ENCODE measurements at regions not wholly inside any gene's neighbourhood (a gene's known extent, or its start where the extent isn't known, plus 50 kb on each side); places are given as distances from the start of the nearest gene placed in this dataset.

GRCh38 chr3:177418787-177419186 lies 221.5 kb upstream of the TBL1XR1 start:
- Histone ChIP-seq H3K27me3 (replicated peaks in 1 of 4; ENCODE audit: control insufficient read depth in 3 of 4, extremely low read depth in 1 of 4, insufficient read depth in 3 of 4, low read length in 3 of 4) (no peaks in the 10 kb centered on the region), H4K20me1 (replicated peaks in 1 of 2; ENCODE audit: control insufficient read depth in 1 of 2, insufficient read depth in 2 of 2, low read length in 2 of 2) (no peaks in the 10 kb centered on the region), H3K79me1 (ENCODE audit: low read depth, low read length) (no peaks in the 10 kb centered on the region), H2BK5ac (ENCODE audit: low read depth, low read length) (no peak overlapping the region), H2AK5ac (ENCODE audit: low read depth, low read length) (no peak overlapping the region), H3K79me2 (ENCODE audit: control insufficient read depth in 1 of 2, insufficient read depth in 2 of 2, low read length in 2 of 2) (no peaks in the 10 kb centered on the region), H2BK20ac (ENCODE audit: low read length) (no peak overlapping the region), H4K5ac (ENCODE audit: insufficient read length, low read depth, low read length) (no peak overlapping the region), H3K27ac (ENCODE audit: low read depth, low read length) (no peak overlapping the region), H3K18ac (ENCODE audit: extremely low read depth, low read length) (no peak overlapping the region), H3K9ac (replicated peaks in 1 of 4; ENCODE audit: extremely low read depth in 1 of 4, low read depth in 3 of 4, low read length in 3 of 4) (no peak overlapping the region), H4K8ac (ENCODE audit: extremely low read depth, insufficient read depth, low read length) (no peak overlapping the region), H3K4me3 (ENCODE audit: extremely low read depth in 1 of 4, insufficient read depth in 2 of 4, low read depth in 3 of 4, low read length in 4 of 4) (no peak overlapping the region), H3K4me1 (replicated peaks in 1 of 4; ENCODE audit: control insufficient read depth in 3 of 4, insufficient read depth in 4 of 4, low read length in 3 of 4) (0 out of 7 replicates have a peak, but pooled peaks cover 0 to 2% (median 0%) of the 10 kb centered on the region in 4 experiments), H3K14ac (ENCODE audit: insufficient read length) (no peak overlapping the region), H3K4ac (replicated peaks; ENCODE audit: insufficient read length, low read depth, low read length) (no peak overlapping the region), H3K4me2 (ENCODE audit: insufficient read depth in 1 of 2, low read depth in 2 of 2, low read length in 2 of 2) (no peak overlapping the region), H3K36me3 (ENCODE audit: control insufficient read depth in 2 of 4, insufficient read depth in 4 of 4, low read length in 3 of 4) (no peaks in the 10 kb centered on the region), H3K9me3 (ENCODE audit: insufficient read depth in 2 of 2, low read depth in 1 of 2, low read length in 1 of 2) (no peaks in the 10 kb centered on the region), H4K91ac (replicated peaks; ENCODE audit: insufficient read length, low read length) (no peak overlapping the region), H2BK12ac (ENCODE audit: low read depth, low read length) (no peak overlapping the region), H3K56ac (replicated peaks; ENCODE audit: insufficient read length, low read depth, low read length) (no peak overlapping the region), H2BK15ac (ENCODE audit: low read length) (no peak overlapping the region), H2AFZ (ENCODE audit: low read length) (no peak overlapping the region), H2BK120ac (replicated peaks; ENCODE audit: low read depth, low read length) (no peak overlapping the region), H3K23ac (ENCODE audit: insufficient read length) (no peak overlapping the region), H3K23me2 (ENCODE audit: low read depth, low read length) (no peaks in the 10 kb centered on the region; the same call in 1 of the 2 replicates)
- ChIA-PET POLR2A (ENCODE audit: partially characterized antibody) (no interaction called here), CTCF (ENCODE audit: partially characterized antibody) (interaction anchor here (0.6 kb wide), 1 partner anchor 220 kb away, joined by 3 read pairs; no protein-coding TSS in a partner anchor)
- no peak for FAIRE-seq
- no peak for DNase-seq (ENCODE audit: low read depth in 1 of 2, low spot score in 2 of 2)
- 89% methylated on average over 1 of the region's 1 CpG; no CpG with 5 or more reads in 1 of the 2 experiments for WGBS, 2 experiments (ENCODE audit: extremely low coverage in 1 of 2, insufficient coverage in 1 of 2, insufficient read length in 1 of 2, insufficient replicate concordance in 2 of 2, low coverage in 1 of 2, low lambda C conversion rate in 2 of 2, missing lambda C conversion rate in 1 of 2)
- no peak for TF ChIP-seq SIRT6 (IDR thresholded peaks at IDR 0.05; ENCODE audit: low read length)
- TF ChIP-seq EGR1 (IDR thresholded peaks at IDR 0.05; ENCODE audit: borderline replicate concordance, low read depth, low read length): no peak
- TF ChIP-seq HDAC6 (IDR thresholded peaks at IDR 0.05; ENCODE audit: low read depth, low read length): no peak
- no peak for TF ChIP-seq CBX8 (IDR thresholded peaks at IDR 0.05; ENCODE audit: borderline replicate concordance, low read depth, low read length)
- TF ChIP-seq, protein P1, sequence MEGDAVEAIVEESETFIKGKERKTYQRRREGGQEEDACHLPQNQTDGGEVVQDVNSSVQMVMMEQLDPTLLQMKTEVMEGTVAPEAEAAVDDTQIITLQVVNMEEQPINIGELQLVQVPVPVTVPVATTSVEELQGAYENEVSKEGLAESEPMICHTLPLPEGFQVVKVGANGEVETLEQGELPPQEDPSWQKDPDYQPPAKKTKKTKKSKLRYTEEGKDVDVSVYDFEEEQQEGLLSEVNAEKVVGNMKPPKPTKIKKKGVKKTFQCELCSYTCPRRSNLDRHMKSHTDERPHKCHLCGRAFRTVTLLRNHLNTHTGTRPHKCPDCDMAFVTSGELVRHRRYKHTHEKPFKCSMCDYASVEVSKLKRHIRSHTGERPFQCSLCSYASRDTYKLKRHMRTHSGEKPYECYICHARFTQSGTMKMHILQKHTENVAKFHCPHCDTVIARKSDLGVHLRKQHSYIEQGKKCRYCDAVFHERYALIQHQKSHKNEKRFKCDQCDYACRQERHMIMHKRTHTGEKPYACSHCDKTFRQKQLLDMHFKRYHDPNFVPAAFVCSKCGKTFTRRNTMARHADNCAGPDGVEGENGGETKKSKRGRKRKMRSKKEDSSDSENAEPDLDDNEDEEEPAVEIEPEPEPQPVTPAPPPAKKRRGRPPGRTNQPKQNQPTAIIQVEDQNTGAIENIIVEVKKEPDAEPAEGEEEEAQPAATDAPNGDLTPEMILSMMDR (IDR thresholded peaks at IDR 0.05; ENCODE audit: control extremely low read depth in 1 of 3, insufficient read depth in 1 of 3, low read depth in 1 of 3, low read length in 3 of 3): no peak
- TF ChIP-seq CHD2 (IDR thresholded peaks at IDR 0.05; ENCODE audit: low read length): no peak
- no peak for TF ChIP-seq SP4 (IDR thresholded peaks at IDR 0.05; ENCODE audit: low read length)
- TF ChIP-seq RBBP5 (IDR thresholded peaks at IDR 0.05; ENCODE audit: borderline replicate concordance, low read depth, low read length): no peak
- no peak for TF ChIP-seq GTF2F1 (IDR thresholded peaks at IDR 0.05; ENCODE audit: borderline replicate concordance, low read depth, low read length)
- TF ChIP-seq SIN3A (conservative IDR thresholded peaks at IDR 0.05 in 1 of 2, IDR thresholded peaks at IDR 0.05 in 1 of 2; ENCODE audit: low read depth in 1 of 2, low read length in 2 of 2): no peak
- no peak for TF ChIP-seq CEBPB (IDR thresholded peaks at IDR 0.05; ENCODE audit: low read depth, low read length)
- TF ChIP-seq BRCA1 (IDR thresholded peaks at IDR 0.05; ENCODE audit: low read depth, low read length): no peak
- TF ChIP-seq BCL11A (IDR thresholded peaks at IDR 0.05; ENCODE audit: low read depth in 2 of 2, low read length in 2 of 2): no peak
